AML-193 (cell line): ENCODE measurements at regions not wholly inside any gene's neighbourhood (a gene's known extent, or its start where the extent isn't known, plus 50 kb on each side); places are given as distances from the start of the nearest gene placed in this dataset.

Source experiments
- DNase-seq, 2 experiments: peaks; one replicate each; lab custom pipeline; 2025; lab: John Stamatoyannopoulos, UW

DNA sequence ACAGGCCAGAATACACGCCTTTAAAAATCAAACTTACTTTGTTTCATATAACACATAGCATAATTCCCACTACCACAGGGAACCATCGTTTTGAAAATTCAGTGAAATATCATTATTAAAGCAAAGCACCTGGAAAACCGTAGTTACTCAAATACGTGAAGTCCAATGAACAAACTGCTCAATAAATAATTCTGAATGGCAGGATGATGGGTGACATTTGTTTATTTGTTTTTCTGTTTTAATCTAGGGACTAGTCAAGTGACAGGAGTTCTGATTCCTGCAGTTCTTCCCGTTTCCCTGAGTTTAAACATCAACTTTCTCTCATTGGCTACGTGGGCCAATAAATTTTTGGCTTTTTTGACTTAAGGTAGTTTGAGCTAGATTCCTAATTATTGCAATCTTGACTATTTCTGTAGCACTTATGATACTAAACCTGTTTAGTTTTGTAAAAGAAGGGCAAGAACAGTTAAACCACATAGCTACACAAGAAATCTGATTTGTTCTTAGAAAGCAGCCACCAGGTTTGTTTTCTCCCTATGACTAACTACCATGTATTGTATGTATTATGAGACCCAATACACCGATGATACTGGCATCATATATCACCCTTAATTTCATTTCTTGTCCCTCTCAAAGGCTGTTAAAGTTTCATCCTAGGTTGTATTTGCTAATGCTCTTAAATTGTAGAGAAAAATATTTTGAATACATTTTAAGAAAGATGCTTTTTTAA lies 411.2 kb downstream of the SHQ1 start:
- DNase-seq = no peak

DNA sequence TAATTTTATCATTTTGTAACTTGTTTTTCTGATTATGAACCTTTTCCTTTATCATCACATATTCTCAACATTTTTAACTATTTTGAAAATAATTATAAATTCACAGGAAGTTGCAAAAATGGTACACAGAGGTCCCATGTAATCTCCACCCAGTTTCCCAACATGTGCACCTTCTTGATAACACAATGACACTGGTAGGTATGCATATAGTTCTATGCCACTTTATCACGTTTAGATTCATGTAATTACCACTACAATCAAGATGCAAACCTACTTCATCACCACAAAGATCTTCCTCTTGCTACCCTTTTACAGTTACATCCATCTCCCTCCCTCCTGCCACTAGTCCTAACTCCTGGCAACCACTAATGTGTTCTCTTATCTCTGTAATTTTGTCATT lies 413.9 kb downstream of the SHQ1 start:
- no peak for DNase-seq

DNA sequence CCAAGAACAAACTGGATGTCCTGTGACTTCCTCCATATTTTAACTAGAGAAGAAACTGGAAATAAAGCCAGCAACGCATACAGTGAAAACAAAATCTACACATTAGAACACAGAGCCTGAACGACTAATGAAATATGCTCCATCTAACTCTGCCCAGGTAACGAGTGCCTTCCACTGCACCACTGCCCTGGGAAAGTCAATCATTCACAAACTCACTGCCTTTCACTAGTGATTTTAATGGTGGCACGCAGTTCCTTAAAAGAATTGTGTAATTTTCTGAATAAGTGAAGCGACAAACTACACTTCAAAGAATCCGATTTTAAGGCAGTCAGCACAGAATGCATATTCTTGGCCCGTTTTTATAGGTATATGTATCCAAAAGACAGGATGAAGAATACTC lies 416.0 kb downstream of the SHQ1 start:
- no peak for DNase-seq

DNA sequence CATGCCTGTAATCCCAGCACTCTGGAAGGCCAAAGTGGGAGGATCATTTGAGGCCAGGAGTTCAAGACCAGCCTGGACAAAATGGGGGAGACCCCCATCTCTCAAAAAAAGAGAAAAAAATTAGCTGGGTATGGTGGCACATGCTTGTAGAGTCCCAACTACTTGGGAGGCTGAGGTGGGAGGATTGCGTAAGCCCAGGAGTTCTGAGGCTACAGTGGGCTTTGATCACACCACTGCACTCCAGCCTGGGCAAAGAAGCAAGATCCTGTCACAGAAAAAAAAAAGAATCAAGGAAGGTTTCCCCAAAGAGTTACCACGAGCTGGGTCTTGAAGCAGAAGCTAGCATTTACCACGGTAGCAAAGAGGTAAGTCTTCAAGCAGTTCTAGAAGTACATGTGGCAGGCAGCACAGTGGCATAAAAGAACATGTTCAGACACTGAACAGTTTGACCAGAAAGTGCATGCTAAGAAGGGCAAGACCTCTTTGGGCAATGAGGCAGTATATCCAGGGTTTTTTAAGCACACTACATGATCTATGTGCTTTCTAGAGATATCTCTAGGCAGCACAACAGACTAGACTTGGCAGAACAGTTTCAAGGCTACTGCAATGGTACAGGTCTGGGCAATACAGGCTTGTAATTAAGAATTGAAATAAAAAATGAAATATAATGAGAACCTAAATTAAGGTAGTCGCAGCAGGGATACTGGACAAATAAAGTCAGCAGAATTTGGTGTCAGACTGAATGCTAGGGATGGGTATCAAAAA lies 418.5 kb downstream of the SHQ1 start:
- DNase-seq = no peak

DNA sequence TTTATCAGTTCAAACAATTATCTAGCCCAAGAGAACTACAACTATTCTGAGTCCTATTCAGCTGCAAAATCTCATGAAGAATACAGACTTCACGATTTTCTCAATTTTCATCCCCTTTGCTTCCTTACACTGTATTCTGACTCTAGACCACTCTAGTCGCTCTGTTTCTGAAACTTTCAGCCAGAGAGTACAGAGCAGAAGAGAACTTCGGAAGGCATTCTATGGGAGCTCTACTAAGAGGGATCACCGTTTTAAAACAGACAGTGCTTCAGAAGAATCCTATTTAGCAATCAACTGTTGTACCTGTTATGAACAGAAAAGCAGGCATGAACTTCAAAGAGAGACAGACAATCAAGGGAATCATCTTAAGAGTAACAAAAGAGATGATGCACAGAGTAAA lies 419.4 kb downstream of the SHQ1 start:
- no peak for DNase-seq

DNA sequence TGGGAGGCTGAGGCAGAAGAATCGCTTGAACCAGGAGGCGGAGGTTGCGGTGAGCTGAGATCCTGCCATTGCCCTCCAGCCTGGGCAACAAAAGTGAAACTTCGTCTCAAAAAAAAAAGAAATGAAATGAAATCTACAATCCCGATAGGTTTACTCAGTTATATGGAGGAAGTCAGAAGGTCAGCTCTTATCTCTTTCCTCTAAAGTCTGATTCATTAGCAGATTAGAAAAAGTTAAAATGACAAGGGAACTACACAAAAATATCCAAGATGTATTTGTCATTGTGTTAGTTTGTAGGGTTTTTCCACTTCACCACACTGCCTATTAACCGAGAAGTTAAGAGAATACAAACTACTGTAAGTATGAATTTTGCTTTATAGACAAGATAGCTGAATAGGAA lies 420.6 kb downstream of the SHQ1 start:
- no peak for DNase-seq

DNA sequence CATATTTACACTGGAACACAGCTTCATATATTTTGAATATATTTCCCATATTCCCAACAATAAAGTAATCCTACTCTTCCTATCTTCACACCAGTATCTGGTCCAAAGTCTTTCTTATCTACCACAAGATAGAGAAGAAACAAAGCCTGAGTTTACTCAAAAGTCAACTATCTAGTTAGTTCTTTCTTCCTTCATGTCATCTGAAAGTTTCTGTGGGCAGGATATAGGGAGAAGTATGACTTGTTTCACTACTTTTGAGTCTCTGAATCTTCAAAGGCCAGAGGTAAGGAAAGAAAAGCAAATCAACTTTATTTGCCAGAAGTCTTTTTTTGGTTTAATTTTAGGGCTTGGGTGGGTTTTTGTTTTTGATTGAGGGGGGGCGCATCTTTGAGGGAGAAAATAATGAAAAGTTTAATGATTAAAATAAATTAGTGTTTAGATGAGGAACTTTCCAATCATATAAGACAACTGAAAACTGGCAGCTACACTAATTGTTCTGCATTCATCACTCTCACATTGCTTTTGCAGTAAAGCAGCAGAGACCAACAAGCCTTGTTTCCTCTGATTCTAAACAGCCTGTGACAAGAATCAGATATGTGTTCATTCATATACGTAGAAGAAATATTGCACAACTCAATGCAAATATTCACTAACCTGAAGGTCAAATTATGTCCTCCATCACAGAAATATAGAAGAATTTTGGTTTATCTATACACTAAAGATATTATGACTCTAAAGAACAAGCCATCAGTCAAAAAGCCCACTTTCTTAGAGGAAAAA lies 421.4 kb downstream of the SHQ1 start:
- DNase-seq = no peak

DNA sequence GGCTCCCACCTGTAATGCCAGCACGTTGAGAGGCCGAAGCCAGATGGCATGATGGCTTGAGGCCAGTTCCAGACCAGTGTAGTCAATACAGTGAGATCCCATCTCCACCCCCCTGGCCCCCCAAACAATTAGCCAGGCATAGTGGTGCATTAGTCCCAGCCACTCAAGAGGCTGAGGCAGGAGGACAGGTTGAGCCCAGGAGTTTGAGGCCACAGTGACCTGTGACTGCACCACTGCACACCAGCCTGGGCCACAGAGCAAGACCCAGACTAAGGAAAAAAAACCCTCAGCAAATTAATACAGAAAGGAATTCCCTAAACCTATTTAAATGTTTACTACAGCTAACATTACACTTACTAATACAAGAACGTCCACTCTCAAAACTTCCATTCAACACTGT lies 424.6 kb downstream of the SHQ1 start:
- no peak for DNase-seq

DNA sequence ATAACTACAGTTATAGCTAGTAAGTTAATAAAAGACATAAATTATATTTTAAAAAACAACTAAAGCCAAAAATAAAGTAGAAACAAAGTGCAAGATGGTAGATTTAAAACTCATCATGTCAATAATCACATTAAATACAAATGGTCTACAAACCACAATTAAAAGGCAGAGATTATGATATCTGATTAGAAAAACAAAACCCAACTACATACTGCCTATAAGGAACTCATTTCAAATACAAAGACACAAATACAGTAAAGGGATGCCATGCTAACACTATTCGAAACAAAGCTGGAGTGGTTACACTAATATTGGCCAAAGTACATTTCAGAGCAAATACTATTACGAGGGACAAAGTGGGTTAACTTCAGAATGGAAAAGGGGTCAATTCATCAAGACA lies 426.5 kb downstream of the SHQ1 start:
- no peak for DNase-seq

DNA sequence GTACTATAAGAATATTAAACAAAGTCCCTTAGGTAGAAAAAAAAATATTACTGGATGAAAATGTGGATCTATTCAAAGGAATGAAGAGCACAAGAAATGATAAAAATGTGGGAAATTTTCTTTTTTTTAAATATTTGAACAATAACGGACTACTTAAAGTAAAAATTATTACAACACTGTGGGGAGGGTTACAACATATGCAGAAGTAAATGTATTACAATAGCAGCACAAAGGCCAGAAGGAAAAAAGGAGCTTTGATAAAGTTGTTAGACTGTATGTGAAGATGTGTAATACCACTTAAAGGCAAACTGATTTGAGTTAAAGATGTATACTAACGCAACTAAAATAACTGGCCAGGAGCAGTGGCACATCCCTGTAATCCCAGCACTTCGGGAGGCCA lies 427.1 kb downstream of the SHQ1 start:
- peak; percentile 30 to 36 for DNase-seq

DNA sequence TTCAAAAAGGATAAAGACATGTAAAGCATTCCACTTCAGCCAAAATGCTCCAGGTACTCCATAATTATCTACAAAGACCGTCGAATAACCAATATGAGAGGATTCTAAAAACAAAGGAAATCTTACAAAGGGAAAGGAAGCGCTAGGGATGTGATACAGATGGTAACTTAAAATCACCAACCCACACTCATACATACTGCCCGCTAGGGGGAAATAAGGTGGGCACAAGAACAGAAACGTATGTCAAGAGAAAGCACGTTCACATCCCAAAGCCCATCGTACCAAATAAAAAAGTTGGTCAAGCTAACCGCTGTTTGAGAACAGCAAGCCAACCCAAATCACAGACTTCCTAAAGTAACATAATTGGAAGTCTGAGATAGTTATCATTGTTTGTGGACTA lies 429.4 kb downstream of the SHQ1 start:
- no peak for DNase-seq

DNA sequence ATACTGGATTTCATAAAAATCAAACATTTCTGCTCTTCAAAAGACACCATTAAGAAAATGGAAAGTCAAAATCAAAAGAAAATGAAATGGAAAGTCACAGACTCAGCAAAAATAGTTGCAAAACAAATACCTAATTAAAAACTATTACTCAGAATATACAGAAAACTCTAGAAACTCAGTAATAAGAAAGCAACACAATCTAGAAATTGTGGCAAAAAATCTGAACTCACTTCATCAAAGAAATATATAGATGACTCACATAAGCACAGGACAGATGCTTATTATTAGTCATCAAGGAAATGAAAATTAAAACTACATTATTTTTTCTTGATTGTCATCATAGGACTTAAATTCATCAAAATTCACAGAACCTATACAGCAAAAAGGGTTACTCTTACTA lies 430.0 kb downstream of the SHQ1 start:
- DNase-seq = no peak

DNA sequence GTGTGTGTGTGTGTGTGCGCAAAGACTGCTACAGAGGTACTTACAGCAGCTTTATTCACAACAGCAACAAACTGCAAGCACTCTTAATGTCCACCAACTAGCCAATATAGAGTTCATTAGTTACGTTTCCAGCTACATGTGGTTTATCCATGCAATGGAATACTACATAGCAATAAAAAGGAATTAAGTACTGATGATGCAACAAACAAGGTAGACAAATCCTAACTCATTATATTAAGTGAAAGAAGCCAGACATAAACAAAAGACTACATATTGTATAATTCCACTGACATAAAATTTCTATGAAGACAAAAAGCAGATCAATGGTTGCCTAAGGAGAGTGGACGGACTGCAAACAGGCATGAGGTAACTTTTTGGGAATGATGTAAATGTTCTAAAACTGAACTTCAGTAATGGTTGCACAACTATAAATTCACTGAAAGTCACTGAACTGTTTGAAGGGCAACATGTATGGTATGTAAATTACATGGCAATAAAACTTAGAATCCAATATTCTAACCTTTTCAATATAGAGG lies 433.7 kb downstream of the SHQ1 start:
- no peak for DNase-seq

DNA sequence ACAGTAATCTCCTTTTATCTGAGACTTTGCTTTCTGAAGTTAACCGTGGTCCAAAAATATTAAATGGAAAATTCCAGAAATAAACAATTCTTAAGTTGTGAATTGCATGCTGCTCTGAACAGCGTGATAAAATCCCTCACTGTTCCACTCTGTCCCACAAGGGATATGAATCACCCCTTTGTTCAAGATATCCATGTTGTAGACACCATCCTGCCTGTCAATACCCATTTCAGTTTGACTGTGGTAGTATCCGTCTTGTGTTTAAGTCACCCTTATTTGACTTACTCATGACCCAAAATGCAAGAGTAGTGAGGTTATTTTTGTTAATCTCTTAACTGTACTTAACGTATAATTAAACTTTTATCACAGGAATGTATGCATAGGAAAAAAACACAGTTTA lies 435.0 kb downstream of the SHQ1 start:
- DNase-seq = no peak

DNA sequence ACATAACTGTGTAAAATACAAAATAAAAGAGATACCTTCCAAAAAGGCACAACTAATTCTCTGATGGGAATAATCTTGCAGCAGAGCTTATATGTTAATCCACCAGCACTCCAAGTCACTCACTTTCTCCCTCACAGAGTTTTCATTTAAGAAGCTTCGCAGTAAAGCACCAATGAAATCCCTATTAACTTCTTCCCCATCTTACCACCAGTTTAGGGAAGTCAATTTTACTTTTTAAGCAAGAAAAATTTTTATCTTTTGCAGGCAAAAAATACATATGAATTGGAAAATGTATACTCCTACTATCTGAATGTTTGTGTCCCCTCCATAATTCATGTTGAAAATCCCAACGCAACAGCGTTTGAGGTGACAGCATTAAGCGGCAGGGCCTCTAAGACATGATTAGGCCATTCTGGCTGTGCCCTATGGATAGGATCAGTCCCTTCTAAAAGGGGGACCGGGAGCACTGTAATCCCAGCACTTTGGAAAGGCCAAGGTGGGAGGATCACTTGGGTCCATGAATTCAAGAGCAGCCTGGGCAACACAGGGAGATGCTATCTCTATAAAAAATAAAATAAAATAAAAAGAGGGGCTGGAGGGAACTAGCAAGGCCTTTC lies 435.8 kb downstream of the SHQ1 start:
- DNase-seq = peak; percentile 13 to 14

DNA sequence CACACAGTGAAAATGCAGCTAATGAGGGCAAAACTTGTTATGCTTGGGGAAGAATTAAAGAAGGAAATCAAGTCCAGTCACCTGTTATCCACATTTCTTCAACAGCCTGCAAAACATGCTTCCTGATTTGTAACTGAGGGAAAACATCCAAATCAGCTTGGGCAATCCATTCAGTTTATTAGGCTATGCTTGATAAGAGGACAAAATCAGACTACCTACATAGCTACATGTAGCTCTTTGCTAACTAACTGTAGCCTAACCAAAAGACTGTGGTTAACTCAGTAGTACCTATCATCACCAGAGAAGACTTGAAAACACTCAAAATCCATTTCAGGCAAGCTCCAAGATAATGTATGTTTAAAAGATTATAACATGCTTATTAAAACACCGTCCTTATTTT lies 436.4 kb downstream of the SHQ1 start:
- DNase-seq = no peak

DNA sequence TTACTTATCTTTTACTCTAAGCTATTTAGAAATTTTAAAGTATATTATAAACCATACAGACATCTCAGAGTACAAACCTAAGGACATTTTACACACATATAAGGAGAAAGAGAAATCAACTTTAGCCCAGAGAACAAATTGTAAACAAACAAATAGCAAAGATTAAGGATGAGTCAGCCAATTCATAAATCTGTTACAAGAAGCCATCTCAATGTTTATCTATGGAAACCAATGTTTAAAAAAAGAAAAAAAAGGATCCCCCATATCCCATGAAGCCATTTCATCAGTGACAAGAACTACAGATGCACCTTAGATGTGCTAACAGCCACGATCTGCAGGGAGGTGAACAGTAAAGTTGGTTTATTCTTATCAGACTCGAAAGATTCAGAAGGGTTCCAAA lies 437.1 kb downstream of the SHQ1 start:
- no peak for DNase-seq

DNA sequence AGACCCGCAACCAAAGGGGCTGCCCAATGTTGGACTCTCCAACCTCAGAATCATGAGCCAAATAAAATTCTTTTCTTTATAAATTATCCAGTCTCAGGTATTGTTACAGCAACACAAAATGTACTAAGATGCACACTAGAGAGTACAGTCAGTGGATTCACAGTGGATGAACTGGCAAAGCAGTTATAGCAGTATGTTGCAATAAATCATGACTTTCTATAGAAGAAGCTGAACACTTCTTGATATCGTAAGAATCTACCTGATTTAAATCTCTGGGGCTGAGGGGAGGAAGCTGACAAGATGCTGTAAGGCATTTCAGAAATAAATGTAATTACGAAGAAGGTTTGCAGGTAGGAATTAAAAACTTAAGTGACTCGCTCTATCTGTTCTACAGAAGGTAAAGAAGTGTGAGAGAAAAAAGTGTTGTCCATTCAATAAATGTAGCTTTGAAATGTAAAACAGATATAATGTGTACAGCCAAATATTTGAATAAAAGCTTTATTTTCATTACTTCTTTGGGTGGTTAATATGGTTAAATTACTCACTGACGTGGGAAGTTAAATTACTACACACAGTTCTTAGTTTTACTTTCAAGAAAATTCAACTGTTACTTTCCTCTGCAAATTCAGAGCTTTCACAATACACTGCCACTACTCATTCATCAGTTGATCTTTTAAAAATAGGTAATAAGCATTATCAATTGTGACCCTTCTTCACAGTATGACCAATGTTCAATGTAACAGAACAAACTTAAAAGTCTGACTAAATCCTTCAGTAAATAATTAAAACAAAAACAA lies 439.1 kb downstream of the SHQ1 start:
- DNase-seq = no peak

DNA sequence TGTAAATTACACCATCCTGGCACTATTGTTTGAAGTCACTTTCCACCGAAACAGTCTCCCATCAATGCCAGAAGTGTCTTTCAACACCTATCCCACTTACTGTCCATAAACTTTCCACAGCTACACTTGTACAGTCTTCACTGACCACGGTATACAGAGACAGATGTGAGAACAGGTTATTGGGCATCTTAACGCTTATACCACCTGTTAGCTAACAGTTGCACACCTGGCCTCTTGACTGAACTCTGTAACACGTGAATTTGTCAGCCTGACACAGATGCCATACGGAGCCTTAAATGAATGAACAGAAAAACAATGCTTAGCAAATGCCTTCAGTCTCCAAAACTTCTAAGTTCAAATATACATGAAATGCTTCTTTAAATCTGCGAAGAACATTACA lies 440.5 kb downstream of the SHQ1 start:
- DNase-seq = no peak

DNA sequence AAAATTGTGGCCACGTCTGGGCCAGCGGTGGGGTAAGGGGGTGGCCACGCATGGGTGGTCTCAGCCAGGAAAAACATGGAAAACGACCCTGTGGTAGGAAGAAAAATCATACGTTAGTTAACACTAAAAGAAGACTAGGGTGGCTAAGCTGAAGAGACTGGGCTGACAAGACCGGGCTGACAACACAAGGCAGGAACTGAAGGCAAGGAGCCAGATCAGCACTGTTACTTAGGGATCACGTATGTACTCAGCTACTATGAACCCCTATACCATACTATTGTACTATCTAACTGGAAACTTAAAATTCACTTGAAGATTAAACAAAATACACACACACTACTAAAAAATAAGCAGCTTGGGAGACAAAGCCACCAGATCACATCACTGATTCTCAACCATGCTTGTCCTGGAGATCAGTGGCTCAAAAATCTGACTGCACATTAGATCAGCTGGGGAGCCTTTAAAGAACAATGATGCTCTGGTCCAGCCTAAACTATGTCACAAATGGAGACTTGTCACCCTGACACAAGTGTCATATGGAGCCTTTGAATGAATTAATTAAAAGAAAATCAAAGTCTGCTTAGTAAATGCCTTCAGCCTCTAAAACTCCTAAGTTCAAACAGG lies 442.2 kb downstream of the SHQ1 start:
- DNase-seq = no peak

DNA sequence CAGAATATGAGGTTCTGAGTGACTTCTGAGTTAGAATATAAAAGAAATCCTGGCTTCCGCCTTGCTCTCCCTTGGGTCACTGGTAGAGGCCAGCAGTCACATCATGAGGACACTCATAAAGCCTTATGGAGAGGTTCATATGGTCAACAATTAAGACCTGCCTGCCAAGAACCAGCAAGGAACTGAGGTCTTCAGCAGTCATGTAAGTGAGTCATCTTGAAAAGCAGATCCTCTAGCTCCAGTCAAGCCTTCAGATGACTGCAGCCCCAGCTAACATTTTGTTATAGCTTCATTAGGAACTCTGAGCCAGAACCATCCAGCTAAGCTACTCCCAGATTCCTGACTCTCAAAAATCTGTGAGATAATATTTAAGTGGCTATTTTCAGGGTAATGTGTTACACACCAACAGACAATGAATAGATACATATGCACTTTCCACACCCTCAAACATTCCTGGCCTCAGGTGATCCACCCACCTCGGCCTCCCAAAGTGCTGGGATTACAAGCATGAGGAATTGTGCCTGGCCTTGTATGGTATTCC lies 447.2 kb downstream of the SHQ1 start:
- DNase-seq = no peak
